Left forelimb (tissue), 1 donor: ENCODE measurements at regions not wholly inside any gene's neighbourhood (a gene's known extent, or its start where the extent isn't known, plus 50 kb on each side); places are given as distances from the start of the nearest gene placed in this dataset.

Source experiments
- DNase-seq: peaks from one replicate; pipeline ENCODE4 v3.0.0-alpha.2; 2018; ENCODE audit warnings: low spot score

DNA sequence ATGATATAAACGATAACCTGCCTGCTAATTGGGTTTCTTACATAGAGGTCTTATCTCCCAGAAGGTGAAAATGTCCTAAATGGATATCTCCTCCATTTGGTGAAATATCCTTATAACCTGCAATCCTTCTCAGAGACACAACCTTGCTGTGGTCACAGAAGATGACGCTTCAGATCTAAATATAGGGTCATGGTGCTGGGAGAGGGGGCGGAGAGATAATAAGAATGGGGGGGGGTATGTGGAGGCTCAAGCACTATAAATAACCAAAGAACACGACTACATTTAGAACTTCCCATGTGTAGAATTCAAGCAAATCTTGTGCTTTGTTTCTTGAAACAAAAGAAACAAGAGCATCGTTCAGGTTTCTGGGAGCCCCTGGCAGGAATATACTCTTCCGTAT lies 260.6 kb upstream of the ESRRG start:
- no peak for DNase-seq

DNA sequence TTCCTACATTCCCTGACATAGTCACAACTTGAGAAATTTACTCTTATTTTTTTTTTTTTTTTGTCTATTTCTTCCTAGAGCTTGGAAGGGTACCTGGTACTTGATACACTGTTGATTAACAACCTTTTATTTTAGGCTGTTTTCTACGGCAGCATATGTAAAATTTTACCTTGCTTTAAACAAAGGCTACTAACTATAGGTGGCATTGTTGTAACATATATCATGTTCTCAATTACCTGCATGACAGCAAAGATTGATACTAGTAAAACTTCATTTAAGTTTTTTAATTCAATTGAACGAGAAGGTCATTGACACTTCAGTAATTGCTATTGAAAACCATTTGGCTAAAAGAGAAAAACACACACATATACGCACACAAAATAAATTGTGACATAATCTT lies 238.3 kb upstream of the ESRRG start:
- no peak for DNase-seq

DNA sequence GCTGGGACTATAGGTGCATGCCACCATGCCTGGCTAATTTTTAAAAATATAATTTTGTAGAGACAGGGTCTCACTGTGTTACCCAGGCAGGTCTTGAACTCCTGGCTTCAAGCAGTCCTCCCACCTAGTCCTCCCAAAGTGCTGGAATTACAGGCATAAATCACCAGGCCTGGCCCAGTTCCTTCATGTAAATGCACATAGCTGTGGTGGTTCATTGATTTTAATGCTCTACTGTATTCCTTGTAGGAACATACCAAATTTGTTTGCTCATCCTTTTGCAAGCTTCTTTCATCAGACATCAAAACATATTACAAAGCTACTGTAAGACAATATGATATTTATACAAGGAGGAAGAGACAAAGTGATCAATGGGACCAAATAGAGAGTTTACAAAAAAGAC lies 237.5 kb upstream of the ESRRG start:
- no peak for DNase-seq

DNA sequence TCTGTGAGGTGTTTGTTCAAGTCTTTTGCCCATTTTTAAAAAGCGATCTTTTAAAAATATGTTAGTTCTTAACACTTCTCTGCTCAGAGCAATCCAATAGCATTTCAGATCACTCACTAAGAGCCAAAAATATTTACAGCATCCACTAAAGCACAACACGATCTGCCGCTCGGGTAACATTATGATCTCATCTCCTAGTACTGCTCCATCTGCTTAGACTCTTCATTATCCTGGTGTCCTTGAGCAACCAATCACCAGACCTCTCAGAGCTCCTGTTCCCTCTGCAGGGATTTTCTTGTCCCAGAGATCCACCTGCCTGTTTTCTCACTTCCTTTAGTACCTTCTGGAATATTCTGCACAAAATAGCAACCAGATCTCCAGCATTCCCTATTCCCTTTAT lies 235.3 kb upstream of the ESRRG start:
- no peak for DNase-seq

DNA sequence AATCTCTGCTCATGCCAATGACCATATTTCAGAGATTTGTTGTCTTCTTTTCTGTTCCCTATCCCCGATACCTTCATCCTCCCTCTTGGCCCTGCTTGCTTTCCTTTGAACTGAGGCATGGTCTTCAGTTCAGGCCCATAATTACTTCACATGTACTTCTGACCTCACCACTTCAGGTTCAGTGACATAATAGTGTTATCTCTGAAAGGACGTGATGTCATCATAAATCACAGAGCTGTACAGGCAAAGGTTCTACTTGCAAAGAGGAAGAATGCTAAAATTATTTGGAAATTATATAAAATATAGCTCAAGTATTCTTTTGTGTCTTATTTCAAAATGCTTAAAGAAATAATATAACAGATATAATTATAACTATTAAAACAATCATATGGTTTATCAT lies 230.3 kb upstream of the ESRRG start:
- DNase-seq, result no peak

DNA sequence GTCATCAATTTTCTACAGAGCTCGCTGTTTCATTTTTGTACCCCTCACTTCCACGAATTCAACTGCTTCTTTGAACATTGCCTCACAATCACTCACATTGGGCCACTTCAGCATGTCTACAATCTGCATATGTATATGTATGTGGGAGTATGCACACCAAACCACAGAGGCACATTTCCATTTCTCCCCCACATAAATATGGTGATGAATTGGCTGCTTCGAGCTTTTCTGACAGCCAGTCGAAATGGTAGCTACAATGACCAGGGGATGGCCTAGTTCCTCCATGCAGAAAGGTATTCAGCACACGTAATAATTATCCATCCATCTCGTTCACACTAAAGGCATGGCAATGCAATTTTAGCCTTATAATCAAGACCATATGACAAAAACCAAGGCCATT lies 229.6 kb upstream of the ESRRG start:
- DNase-seq, result no peak

DNA sequence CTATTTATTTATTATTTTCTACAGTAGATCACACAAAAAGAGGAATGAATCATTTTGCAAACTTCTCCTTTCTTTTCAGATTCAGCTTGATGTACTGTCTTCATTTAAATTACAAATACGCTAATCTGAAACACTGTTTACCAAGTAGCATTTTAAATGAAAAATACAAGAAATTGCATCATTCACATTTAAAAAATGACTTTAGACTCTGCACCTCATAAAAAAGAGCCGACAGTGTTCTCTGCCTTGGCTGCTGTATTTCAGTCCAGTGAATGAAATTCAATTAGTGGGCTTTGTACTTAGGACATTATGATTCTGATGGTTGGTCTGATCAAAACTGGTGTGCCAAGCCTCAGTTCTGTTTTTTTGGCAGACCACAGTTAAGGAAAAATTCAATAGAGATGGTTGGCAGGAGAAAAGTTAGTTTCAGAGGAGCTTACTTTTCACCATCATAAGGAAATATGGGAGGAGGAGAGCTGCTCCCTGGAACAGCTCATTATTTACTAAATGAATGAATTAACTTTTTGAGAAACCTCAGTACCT lies 222.4 kb upstream of the ESRRG start:
- DNase-seq, result no peak

DNA sequence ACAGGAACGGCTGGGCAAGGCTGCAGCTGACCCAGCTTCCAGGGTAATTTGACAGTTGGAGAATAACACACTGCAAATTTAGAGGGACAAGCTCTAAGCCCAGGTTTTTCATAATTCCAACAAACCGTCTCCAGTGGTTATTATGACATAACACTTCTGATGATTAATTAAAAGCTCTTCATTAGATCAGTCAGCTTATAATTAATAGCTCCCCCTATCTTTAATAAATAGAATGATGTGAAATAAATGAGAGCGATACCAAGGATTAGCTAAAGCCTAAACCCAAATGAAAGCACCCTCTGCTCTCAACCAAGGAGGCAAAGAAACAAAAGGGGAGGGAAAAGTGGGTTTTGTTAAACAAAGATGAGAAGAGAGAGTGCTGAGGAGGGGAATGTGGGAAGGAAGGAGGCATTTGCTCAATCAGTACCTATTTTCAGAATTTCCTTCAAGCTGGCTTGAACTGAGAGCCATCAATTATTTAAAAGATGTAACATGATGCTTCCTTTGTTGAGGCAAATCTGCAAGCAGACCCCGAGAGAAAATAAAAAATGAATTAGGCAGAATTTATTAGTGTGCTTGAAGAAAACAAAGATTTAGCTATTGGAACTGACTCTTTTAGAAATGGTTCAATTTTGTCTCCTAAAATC lies 221.8 kb upstream of the ESRRG start:
- DNase-seq, result no peak

DNA sequence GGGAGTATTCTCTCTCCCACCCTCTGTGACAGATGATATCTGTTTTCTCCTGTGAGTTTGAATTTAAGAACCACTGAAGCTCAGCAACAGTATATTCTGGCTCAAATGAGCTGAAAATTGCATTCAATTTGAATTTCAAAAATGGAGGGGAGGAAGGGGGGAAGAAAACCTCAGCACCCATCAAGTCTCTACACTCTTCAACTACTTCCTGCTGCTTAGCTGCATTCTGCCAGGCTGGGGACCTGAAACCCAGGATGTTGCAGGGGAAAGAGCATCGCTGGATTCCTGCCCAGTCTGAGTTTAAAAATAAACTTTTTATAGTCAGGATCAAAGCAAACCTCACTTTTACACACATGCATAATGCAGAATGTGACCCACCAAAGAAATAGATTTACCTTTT lies 214.3 kb upstream of the ESRRG start:
- no peak for DNase-seq

DNA sequence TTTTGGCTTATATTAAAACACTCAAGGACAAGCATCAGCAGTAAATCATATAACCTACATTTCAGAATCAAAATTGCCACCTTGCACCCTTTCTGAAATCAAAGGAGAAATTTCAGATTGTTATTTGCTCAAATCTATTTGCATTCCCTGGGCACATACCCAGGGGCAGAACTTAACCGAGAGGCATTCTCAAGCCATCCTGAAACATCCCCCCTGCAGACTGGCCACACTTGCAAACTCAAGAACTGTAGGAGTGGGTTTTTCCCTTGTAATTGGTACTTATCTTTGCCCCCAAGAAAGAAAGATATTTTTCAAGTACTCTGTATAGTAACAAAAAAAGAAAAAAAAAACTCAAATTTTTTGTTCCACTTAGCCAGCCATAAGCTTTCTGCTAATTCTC lies 213.6 kb upstream of the ESRRG start:
- no peak for DNase-seq

DNA sequence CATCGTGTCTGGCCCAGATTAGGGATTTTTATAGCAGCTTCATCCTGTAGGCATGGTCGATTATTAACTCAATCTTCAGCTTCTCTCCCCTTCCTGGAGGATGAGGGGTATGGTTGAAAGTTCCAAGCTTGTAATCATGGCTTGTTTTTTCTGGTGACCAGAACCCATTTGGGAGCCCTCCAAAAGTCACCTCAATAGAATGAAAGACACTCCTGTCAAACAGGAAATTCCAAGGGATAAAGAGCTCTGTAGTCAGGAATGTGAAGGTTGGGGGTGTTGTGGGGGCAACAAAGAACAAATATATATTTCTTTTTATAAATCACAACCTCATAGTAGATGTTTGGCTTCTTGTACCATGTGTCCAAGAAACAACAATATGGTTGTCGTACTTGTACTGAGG lies 212.7 kb upstream of the ESRRG start:
- DNase-seq, result no peak

DNA sequence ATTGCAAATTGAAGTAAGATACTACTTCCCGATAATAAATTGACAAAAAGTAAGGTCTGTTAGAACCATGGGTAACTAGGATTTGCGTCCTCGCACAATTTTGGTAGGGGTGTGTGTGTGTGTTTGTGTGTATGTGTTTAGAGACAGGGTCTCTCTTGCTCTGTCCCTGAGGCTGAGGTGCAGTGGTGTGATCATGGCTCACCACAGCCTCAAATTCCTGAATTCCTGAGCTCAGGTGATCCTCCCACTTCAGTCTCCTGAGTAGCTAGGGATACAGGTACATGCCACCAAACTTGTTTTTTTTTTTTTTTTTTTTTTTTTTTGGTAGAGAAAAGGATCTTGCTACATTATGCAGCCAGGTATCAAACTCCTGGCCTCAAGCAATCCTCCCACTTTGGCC lies 209.2 kb upstream of the ESRRG start:
- no peak for DNase-seq

DNA sequence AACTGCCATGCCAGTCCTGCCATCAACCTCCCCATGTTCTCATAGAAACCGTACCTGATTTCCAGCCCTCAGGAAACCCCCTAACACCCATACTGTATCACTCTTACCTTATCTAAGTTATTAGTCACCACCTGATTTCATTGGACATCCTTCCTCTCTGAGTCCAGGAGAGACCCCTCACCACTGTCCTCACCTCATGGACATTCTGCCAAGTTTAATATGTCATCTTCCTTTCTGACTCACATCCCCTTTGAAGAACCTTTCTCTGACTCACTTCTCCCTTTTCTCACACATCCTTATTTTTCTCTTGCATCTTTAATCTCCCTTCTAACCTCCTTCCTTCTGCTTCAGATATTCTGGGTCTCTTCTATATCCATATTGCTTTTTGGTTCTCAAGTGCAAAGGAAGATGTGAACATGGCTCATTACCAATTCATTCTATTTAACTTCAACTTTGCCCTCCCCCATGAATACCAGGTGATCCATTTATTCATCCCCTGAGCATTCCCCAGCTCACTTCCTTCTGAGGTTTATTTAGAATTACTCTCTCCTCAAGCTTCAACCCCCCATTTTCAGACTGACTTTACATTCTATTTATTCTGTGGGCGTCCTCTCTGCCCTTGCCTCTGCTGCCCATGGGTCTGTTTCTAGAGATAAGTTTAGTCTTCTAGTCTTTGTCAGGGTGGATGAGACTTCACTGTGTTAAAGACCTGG lies 206.8 kb upstream of the ESRRG start:
- DNase-seq, result no peak

DNA sequence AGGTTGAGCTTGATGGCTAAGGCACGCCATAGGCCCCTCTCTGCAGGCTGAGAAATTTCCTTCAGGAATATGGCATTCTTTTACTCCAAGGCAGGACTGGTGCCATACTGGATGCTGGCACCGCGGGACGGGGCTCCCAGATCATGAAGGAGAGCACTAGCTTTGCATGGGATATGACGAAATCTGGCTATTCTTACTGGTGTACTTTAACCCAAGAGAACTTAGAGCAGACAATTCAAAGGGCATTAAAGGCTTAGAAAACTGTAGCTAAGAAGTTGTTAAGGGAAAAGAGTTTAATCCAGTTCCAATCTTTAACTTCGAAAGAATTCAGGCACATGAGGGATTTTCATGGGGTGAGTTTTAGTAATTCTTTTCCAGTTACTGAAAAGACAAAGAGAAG lies 204.4 kb upstream of the ESRRG start:
- no peak for DNase-seq

DNA sequence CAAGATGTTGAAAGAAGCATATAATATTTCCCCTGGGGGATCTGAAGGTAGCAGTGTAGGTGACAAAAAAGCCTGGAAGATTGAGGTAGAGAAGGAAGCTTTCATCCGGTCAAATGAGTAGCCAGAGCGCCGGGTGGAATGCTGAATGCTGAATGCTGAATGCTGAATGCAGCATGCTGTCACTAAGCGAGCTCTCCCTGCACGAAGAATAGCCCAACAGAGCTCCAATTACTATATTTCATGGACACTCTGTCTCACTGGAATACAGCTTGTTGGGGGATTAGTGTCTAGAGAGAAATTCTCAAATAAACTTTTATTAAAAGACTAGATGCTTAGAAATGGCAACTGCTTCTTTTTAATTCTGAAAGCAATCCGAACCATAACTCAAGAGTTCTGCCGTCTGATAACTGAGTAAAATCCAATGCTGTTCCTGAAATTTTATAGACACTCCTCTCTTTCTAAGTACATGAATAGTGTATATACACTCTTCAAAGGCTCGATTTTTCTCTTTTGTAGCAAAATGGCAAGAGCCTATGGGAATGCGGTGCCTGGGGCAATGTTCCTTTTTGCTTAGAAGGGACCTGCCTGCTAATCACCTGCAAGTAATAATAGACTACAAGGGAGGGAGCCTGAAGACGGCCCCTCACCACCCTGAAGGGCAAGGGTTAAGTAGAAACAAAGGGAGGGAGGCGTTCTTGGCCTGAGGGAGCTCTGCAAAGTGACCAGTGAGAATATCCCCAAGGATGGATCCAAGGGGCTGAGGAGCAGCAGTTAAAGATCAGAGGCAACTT lies 203.7 kb upstream of the ESRRG start:
- no peak for DNase-seq

DNA sequence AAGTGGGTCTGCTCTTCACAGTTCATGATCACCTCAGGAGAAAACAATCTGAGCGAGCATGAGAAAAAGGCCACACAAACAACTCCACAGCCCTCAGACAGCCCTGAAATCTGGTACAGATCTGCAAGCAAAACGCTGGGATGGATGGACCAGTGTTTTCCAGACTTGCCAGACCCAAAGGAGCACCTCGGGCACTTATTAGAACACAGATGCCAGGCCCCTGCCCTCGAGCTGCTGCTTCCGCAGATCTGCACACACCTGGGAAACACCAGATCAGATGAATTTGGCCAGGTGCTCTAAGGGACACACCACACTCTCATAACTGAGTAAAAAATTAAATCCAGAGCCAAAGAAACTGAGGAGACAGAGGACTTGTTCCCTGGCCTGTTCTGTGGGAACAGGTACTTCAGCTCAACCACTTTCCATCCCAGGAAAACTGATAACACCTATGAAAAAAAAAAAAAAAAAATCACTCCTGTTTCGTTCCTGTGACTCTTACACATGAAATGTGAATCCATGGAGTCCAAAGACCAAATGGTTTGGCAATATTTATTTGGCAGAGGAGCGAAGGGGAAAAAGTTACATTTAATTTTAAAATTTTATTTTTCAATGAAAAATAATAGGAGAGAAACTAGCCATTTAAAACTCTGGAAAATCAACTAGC lies 202.9 kb upstream of the ESRRG start:
- DNase-seq, result no peak

DNA sequence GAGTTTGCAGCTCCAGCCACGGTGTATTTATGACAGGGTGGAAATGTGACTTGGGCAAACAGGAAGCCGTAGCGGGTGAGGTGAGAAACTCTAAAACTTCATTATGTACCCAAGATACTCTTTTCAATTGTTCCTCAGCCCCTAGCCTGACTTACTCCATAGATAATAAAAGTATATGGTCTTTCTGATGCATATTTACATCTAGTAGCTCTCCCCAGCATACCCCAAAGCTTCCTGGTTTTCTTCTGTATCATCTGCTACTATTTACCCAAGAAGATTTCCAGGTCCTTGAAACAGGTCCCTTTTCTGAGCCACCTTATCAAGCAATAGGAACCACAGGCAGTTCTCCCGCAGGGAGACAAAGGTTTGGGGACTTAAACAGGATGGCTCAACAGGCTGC lies 201.5 kb upstream of the ESRRG start:
- no peak for DNase-seq

DNA sequence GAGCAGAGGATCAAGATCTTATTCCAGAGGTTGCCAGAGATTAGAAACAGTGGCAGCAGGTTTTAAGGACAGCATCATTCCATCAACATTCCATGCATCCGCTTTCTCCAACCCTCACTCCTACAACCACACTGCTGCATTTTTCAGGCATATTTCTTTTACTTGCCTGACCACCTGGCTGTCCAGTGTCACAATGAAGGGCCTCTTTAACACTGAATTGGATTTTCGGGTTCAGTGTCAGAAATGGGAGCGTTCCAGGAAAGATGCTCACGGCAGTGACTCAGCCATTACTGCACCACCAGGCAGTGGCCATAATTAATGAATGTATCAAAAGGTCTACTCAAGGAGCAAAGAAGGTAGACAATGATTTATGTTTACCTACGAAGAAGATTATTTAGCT lies 200.4 kb upstream of the ESRRG start:
- no peak for DNase-seq

DNA sequence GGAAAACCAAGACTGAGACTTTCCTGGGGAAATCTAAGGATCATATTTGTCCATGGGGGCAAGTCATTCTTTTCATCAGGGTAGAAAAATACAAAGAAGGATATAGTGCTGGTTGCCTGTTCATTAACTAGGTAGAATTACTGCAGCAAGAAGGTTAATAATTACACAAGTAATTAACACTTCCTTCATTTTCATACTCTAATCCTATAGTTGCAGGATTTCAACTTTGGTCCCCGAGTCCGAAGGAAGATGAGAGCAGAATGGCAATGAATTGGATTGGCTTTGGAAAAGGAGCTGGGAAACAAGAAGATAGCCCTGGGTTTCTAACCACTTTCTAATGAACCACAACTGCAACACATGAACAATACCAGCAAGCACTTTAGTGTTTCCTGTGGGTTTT lies 199.2 kb upstream of the ESRRG start:
- no peak for DNase-seq

DNA sequence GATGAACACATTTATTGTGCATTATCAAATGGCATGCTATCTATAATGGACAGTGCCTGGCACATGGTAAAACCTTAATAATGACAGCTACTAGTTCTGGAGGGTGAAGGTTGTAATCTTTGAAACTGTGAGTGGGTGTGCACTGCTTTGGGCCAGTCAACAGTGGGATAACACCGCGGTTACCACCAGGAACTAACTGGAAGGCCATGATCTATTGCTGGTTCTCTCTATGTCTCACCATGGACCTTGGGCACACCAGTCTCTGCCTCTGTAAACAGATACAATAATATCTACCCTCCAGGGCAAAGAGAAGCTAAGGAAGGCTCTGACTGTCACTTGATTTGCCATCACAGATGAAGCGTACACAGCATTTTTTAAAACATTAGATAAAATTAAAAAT lies 198.6 kb upstream of the ESRRG start:
- no peak for DNase-seq

DNA sequence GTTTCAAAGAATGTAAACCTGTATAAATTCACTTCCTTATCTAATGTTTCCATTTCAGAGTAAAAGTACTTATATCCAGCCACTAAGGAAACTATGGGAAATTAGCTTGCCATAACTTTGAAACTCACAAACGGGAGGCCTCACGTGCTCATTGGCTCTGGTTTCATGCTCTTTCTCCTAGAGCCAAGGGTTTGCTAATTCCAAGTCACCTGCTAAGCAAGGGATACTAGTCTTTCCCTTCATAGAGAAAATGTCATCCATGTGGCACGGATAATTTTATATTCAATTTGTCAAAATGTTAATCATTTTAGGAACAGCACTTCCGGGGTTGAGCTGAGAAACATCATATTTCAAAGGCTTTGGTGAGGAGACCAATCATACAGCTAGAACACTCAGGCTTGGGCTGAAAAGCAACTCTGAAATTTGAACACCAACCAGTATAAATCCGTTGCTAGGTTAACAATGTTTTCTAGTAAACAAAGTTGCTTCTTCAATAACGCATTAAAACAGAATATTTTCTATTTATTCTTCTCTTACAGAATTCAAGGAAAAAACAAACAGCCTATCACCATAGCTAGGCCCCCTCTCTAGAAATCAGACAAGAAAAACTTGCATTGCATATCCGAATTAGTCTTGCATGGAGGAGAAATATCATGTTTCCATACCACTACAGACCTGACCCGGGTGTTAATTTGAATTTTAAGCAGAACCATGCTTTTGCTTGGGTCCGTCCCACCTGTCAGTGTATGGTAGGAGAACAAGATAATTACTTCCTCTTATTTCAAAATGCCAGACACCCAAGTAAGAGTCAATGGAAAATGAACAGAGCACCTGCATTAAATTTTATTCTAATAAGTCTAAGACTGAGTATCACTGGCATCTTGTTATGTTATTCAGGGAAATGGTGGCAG lies 196.1 kb upstream of the ESRRG start:
- no peak for DNase-seq
